NB4 (cell line): ENCODE measurements at regions not wholly inside any gene's neighbourhood (a gene's known extent, or its start where the extent isn't known, plus 50 kb on each side); places are given as distances from the start of the nearest gene placed in this dataset.

Experiments
- MAX ChIP-seq: IDR thresholded peaks from 2 replicates; pipeline ENCODE4 v1.6.1; 2011; ENCODE audit warnings: low read depth, low read length
- POLR2A ChIP-seq: IDR thresholded peaks from 2 replicates; pipeline ENCODE4 v1.6.1; 2011; ENCODE audit warnings: mild to moderate bottlenecking; ENCODE audit not compliant: insufficient read length; ENCODE audit errors: extremely low read depth
- TF ChIP-seq, protein P1 (sequence below): IDR thresholded peaks from one replicate; pipeline ENCODE4 v1.5.1; 2012; ENCODE audit warnings: low read depth, low read length

- TF ChIP-seq, protein P1, sequence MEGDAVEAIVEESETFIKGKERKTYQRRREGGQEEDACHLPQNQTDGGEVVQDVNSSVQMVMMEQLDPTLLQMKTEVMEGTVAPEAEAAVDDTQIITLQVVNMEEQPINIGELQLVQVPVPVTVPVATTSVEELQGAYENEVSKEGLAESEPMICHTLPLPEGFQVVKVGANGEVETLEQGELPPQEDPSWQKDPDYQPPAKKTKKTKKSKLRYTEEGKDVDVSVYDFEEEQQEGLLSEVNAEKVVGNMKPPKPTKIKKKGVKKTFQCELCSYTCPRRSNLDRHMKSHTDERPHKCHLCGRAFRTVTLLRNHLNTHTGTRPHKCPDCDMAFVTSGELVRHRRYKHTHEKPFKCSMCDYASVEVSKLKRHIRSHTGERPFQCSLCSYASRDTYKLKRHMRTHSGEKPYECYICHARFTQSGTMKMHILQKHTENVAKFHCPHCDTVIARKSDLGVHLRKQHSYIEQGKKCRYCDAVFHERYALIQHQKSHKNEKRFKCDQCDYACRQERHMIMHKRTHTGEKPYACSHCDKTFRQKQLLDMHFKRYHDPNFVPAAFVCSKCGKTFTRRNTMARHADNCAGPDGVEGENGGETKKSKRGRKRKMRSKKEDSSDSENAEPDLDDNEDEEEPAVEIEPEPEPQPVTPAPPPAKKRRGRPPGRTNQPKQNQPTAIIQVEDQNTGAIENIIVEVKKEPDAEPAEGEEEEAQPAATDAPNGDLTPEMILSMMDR, result no peak
- TF ChIP-seq MAX (no peak), POLR2A (no peak)
Observed at GRCh38 chr13:56670563-56670962, 470.2 kb upstream of the PRR20A start.
